Calu3 (cell line): ENCODE measurements at regions not wholly inside any gene's neighbourhood (a gene's known extent, or its start where the extent isn't known, plus 50 kb on each side); places are given as distances from the start of the nearest gene placed in this dataset.
A peak's percentile ranks its signal among the peaks of the same experiment; 100 is the strongest.

Experiments
- BruUV-seq: library from RNA; stranded (reverse); fragments of 400-500 nt; replicated peaks from 2 replicates; lab custom pipeline; 2021; lab: Mats Ljungman, UMichigan
- CTCF ChIA-PET: fragments of 300-600 bp; sonication (Branson Sonifier 250); formaldehyde crosslinking; loops from one replicate; lab custom pipeline; 2022; ENCODE audit warnings: antibody characterized with exemption; lab: Charles Lee
- DNase-seq: peaks from one replicate; pipeline ENCODE4 v3.0.0; 2022
- H3K27ac Mint-ChIP-seq: one replicate; pipeline ENCODE4 v1.8.0; 2022; ENCODE audit warnings: mixed read lengths; ENCODE audit not compliant: unreplicated experiment
- H3K27me3 Mint-ChIP-seq: one replicate; pipeline ENCODE4 v1.8.0; 2022; ENCODE audit warnings: mixed read lengths; ENCODE audit not compliant: unreplicated experiment
- H3K36me3 Mint-ChIP-seq: one replicate; pipeline ENCODE4 v1.8.0; 2022; ENCODE audit warnings: mild to moderate bottlenecking, moderate library complexity, mixed read lengths; ENCODE audit not compliant: insufficient read depth, unreplicated experiment
- H3K4me1 Mint-ChIP-seq: one replicate; pipeline ENCODE4 v1.8.0; 2022; ENCODE audit warnings: mild to moderate bottlenecking, low read depth, mixed read lengths; ENCODE audit not compliant: unreplicated experiment
- H3K4me3 Mint-ChIP-seq: one replicate; pipeline ENCODE4 v1.8.0; 2022; ENCODE audit warnings: mild to moderate bottlenecking, low read depth, moderate library complexity, mixed read lengths; ENCODE audit not compliant: unreplicated experiment
- H3K9me3 Mint-ChIP-seq: one replicate; pipeline ENCODE4 v1.8.0; 2022; ENCODE audit warnings: low read depth, mixed read lengths; ENCODE audit not compliant: unreplicated experiment
- CTCF ChIP-seq: fragments of 200-600 bp; IDR thresholded peaks from one replicate; pipeline ENCODE4 v1.8.0; 2022; ENCODE audit warnings: antibody characterized with exemption; ENCODE audit not compliant: unreplicated experiment
- intact Hi-C: fragments of 100-400 bp; cut with micrococcal nuclease; formaldehyde crosslinking; loops from one replicate; pipeline ENCODE4 v1.10.0; 2022; ENCODE audit not compliant: unreplicated experiment

GRCh38 chr2:62573936-62574335 is 67.9 kb upstream of the TMEM17 start:
- intact Hi-C loops, result no loop called here
- Mint-ChIP-seq H3K27me3 (no peaks in the 10 kb centered on the region), H3K36me3 (peaks cover 28% of the 10 kb centered on the region), H3K4me1 (peaks cover 65% of the 10 kb centered on the region), H3K27ac (no peak overlapping the region), H3K9me3 (no peaks in the 10 kb centered on the region), H3K4me3 (no peak overlapping the region)
- TF ChIP-seq CTCF, result no peak
- CTCF ChIA-PET, result no interaction called here
- DNase-seq, result no peak
- no TSS peak for BruUV-seq

- no peak for TF ChIP-seq CTCF
- Mint-ChIP-seq H3K27ac (no peak overlapping the region), H3K36me3 (peaks cover 21% of the 10 kb centered on the region), H3K4me1 (peaks cover 65% of the 10 kb centered on the region), H3K9me3 (no peaks in the 10 kb centered on the region), H3K27me3 (no peaks in the 10 kb centered on the region), H3K4me3 (no peak overlapping the region)
- no TSS peak for BruUV-seq
- DNase-seq, result no peak
- intact Hi-C loops, result no loop called here
- CTCF ChIA-PET, result no interaction called here
Measured at GRCh38 chr2:62573137-62573731, 67.2 kb upstream of the TMEM17 start.

GRCh38 chr2:62570861-62571698 is 65.1 kb upstream of the TMEM17 start:
- H3K9me3 Mint-ChIP-seq, result no peaks in the 10 kb centered on the region

More at GRCh38 chr2:62570861-62571698, 65.1 kb upstream of the TMEM17 start:
- Mint-ChIP-seq H3K4me1 (peaks cover 65% of the 10 kb centered on the region), H3K4me3 (peak overlapping the region; percentile 70), H3K27ac (peak overlapping the region; percentile 94), H3K36me3 (peaks cover 7% of the 10 kb centered on the region), H3K27me3 (no peaks in the 10 kb centered on the region)
- intact Hi-C loops, result loop anchor here (2.0 kb wide), 2 partner anchors 46 to 114 kb away; no protein-coding TSS in a partner anchor
- peak; percentile 44 for DNase-seq
- CTCF ChIA-PET, result interaction anchor here (0.7 to 2.1 kb wide), 3 partner anchors 8 to 86 kb away, joined by 3 to 10 read pairs (median 3); no protein-coding TSS in a partner anchor
- no peak for TF ChIP-seq CTCF
- BruUV-seq, result no TSS peak
